PC-9 (cell line): ENCODE measurements at regions not wholly inside any gene's neighbourhood (a gene's known extent, or its start where the extent isn't known, plus 50 kb on each side); places are given as distances from the start of the nearest gene placed in this dataset.

ENCODE experiments used
- EZH2 ChIP-seq: fragments of 200-600 bp; sonication (generic); IDR thresholded peaks from 2 replicates; pipeline ENCODE4 v1.8.0; 2017; ENCODE audit warnings: antibody characterized with exemption, low read depth
- TF ChIP-seq, protein P1 (sequence below): fragments of 200-600 bp; sonication (generic); conservative IDR thresholded peaks from 2 replicates; pipeline ENCODE4 v1.6.1; 2017; ENCODE audit warnings: mixed run types, antibody characterized with exemption, mild to moderate bottlenecking, moderate library complexity

DNA sequence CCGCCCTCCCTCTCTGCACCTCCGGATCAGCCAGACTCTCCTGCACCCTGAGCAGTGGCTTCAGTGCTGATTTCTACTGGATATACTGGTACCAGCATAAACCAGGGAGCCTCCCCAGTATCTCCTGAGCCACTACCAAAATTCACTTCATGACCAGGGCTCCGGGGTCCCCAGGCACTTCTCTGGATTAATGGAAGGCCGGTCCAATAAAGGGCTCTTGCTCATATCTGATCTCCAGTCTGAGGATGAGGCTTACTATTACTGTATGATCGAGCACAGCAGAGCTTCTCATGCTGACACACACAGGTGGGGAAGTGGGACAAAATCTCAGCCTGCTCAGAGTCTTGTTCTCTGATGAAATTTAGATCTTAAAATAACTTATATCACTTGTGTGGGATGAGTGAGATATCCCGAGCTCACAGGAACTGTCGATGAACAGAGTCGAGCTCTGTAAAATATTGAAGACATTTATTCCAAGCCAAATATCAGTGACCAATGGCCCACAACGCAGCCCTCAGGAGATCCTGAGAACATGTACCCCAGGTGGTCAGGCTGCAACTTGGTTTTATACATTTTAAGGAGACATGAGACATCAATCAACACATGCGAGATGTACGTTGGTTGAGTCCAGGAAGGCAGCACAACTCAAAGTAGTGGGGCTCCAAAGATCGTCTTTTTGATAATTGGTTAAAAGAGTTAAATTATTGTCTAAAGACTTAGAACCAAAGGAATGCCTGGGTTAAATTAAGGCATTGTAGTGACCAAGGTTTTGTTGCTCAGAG, 93.0 kb upstream of the TOP3B start:
- TF ChIP-seq EZH2, result no peak
- TF ChIP-seq, protein P1, sequence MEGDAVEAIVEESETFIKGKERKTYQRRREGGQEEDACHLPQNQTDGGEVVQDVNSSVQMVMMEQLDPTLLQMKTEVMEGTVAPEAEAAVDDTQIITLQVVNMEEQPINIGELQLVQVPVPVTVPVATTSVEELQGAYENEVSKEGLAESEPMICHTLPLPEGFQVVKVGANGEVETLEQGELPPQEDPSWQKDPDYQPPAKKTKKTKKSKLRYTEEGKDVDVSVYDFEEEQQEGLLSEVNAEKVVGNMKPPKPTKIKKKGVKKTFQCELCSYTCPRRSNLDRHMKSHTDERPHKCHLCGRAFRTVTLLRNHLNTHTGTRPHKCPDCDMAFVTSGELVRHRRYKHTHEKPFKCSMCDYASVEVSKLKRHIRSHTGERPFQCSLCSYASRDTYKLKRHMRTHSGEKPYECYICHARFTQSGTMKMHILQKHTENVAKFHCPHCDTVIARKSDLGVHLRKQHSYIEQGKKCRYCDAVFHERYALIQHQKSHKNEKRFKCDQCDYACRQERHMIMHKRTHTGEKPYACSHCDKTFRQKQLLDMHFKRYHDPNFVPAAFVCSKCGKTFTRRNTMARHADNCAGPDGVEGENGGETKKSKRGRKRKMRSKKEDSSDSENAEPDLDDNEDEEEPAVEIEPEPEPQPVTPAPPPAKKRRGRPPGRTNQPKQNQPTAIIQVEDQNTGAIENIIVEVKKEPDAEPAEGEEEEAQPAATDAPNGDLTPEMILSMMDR, result no peak
